Bronchial epithelial cell (primary cell): ENCODE measurements at regions not wholly inside any gene's neighbourhood (a gene's known extent, or its start where the extent isn't known, plus 50 kb on each side); places are given as distances from the start of the nearest gene placed in this dataset.

Experiments
- DNase-seq: peaks from one replicate; pipeline ENCODE4 v3.0.0-alpha.2; 2010; ENCODE audit warnings: low read depth
- FAIRE-seq: peaks from 2 replicates; lab custom pipeline; 2011; peaks lifted over from hg19 to GRCh38; lab: Jason Lieb, UNC
- H3K27me3 ChIP-seq: 2 replicates; pipeline ENCODE4 v1.5.1; 2011; ENCODE audit warnings: low read length; ENCODE audit not compliant: control insufficient read depth, insufficient read depth
- H3K36me3 ChIP-seq: 2 replicates; pipeline ENCODE4 v1.5.1; 2011; ENCODE audit warnings: low read length; ENCODE audit not compliant: control insufficient read depth, insufficient read depth
- H3K4me3 ChIP-seq: 2 replicates; pipeline ENCODE4 v1.5.1; 2011; ENCODE audit warnings: mild to moderate bottlenecking, low read depth, low read length, control low read depth
- TF ChIP-seq, protein P1 (sequence below): IDR thresholded peaks from 2 replicates; pipeline ENCODE4 v1.5.1; 2011; ENCODE audit warnings: mild to moderate bottlenecking, moderate library complexity, low read length, control low read depth, inconsistent platforms; ENCODE audit not compliant: insufficient read depth, severe bottlenecking

DNA sequence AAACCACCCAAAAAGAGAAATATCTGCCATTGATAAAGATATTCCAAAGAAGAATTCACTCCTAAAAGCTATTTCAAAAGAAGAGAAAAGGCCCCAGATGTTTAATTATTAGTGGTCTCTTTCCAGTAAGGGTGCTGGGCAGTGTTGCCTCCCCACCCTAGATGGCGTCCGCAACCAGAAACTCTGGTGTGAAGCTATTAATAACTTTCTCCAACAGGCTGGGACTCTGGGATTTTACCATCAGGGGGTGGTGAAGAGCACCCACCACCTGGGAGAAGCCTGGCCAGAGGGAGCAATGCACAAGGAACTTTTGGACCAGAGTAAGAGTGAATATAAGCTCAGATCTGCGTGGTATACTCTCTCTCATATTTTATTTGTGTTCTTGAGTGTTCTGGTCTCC is 115.4 kb upstream of the TIAM1 start:
- FAIRE-seq: no peak
- Histone ChIP-seq H3K36me3 (no peaks in the 10 kb centered on the region), H3K4me3 (no peak overlapping the region), H3K27me3 (no peaks in the 10 kb centered on the region)
- TF ChIP-seq, protein P1, sequence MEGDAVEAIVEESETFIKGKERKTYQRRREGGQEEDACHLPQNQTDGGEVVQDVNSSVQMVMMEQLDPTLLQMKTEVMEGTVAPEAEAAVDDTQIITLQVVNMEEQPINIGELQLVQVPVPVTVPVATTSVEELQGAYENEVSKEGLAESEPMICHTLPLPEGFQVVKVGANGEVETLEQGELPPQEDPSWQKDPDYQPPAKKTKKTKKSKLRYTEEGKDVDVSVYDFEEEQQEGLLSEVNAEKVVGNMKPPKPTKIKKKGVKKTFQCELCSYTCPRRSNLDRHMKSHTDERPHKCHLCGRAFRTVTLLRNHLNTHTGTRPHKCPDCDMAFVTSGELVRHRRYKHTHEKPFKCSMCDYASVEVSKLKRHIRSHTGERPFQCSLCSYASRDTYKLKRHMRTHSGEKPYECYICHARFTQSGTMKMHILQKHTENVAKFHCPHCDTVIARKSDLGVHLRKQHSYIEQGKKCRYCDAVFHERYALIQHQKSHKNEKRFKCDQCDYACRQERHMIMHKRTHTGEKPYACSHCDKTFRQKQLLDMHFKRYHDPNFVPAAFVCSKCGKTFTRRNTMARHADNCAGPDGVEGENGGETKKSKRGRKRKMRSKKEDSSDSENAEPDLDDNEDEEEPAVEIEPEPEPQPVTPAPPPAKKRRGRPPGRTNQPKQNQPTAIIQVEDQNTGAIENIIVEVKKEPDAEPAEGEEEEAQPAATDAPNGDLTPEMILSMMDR: no peak
- DNase-seq: no peak

DNA sequence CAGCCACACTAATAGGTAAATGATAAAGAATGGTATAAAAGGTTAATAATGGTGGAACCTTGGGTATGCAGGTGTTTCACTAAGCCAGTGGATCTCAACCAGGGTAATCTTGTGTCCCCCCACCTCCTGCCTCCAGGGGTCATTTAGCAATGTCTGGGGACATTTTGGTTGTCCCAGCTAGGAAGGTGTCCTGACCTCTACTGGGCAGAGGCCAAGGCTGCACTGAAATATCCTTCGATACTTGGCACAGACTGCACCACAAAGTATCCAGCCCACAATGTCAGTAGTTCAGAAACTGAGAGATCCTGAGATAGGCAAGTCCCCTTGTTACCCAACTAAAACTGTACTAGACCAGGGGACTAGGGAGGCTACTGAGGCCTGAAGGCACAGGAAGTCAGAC is 113.6 kb upstream of the TIAM1 start:
- no peak for DNase-seq
- no peaks in the 10 kb centered on the region for H3K36me3 ChIP-seq
- no peak overlapping the region for H3K4me3 ChIP-seq
- no peak for FAIRE-seq
- TF ChIP-seq, protein P1: no peak
- H3K27me3 ChIP-seq: no peaks in the 10 kb centered on the region

DNA sequence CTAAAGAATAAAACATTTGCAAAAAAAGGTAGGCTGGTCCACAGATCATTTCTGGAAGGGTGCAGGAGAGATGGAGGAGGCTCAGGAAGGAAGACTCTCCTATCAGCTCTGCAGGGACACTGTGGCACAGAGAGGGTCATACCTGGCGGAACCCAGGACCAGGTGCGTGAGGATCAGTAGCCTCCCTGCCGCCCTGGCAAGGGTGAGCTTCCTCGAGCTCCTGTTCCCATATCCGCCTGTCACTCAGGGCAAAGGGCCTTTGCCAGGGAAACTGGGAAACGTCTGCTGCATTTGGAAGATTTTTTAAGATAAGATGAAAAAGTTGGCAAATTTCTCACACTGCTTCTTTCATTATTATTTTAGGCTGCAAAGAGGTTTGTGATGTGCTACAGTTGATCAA is 112.1 kb upstream of the TIAM1 start:
- DNase-seq (no peak), FAIRE-seq (no peak)
- Histone ChIP-seq H3K36me3 (no peaks in the 10 kb centered on the region), H3K4me3 (no peak overlapping the region), H3K27me3 (no peaks in the 10 kb centered on the region)
- TF ChIP-seq, protein P1: no peak

DNA sequence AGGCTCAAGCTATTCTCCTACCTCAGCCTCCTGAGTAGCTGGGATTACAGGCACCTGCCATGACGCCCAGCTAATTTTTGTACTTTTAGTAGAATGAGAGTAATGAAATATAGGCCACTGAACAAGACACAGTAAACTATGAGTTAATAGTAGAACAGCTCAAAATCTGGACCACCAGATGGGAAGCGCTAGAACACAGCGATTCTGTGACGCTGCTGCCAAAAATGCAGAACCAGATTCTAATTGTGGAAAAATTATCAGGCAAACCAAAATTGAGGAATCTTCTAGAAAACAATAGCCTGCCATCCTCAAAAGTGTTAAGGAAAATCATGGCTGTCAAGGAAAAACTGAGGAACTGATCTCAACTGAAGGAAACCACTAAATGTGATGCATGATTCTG is 111.4 kb upstream of the TIAM1 start:
- DNase-seq: no peak
- Histone ChIP-seq H3K36me3 (no peaks in the 10 kb centered on the region), H3K4me3 (no peak overlapping the region), H3K27me3 (no peaks in the 10 kb centered on the region)
- FAIRE-seq: no peak
- TF ChIP-seq, protein P1: no peak

DNA sequence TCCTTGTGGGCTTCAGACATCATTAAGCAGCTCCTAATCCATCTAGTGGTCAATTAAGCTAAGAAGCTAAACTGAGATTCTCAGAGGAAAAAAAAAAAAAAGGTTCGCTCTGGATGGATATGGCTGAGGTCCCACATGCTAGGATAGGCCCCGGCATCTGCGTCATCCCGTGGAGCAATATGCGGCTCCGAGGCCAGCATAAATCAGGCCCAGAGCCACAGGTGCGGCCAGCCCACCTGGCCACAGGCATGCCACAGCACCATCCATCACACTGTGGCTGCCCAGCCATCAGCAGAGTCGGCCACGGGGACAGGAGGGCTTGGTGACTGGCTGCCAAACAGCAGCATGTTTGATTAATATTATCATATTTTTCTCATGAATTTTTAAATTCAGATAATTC is 106.9 kb upstream of the TIAM1 start:
- FAIRE-seq (no peak), DNase-seq (no peak)
- TF ChIP-seq, protein P1: no peak
- Histone ChIP-seq H3K4me3 (no peak overlapping the region), H3K36me3 (no peaks in the 10 kb centered on the region), H3K27me3 (no peaks in the 10 kb centered on the region)

DNA sequence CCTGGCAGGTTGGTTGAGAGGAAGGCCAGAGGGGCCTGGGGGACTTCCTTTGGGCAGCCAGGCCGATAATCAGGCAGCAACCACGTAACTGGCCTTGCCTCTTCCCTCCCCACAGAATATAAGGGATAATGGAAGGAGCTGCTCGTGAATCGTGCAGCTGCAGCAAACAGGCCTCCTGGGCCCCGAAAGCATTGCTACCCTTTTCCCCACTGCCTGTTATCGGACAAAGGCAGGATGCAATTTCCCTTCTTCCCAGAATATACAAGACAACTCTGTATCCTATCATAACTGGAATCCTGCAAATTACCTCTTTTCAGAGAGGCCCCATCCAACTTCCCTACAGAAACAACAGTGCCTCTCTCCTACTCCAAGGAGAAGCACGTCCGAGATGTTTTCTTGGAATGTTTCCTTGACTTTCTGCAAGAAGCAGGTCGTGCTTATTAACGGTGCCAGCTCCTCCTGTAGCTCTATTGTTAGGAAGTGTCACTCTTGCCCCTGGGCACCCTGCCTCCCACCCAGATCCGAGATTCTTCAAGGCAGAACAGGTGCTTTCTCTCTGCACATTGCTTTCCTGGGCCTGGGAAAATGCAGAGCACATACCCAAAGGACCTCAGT is 106.0 kb upstream of the TIAM1 start:
- TF ChIP-seq, protein P1: no peak
- H3K4me3 ChIP-seq: no peak overlapping the region
- no peaks in the 10 kb centered on the region for H3K27me3 ChIP-seq
- DNase-seq (no peak), FAIRE-seq (no peak)
- no peaks in the 10 kb centered on the region for H3K36me3 ChIP-seq
